GM12865 (cell line): ENCODE measurements at regions not wholly inside any gene's neighbourhood (a gene's known extent, or its start where the extent isn't known, plus 50 kb on each side); places are given as distances from the start of the nearest gene placed in this dataset.
A peak's percentile ranks its signal among the peaks of the same experiment; 100 is the strongest.

ENCODE experiments used
- DNase-seq: peaks from one replicate; pipeline ENCODE4 v3.0.0; 2010; ENCODE audit warnings: low read depth
- H3K4me3 ChIP-seq: 2 replicates; pipeline ENCODE4 v1.5.1; 2011; ENCODE audit warnings: mild to moderate bottlenecking, low read depth, low read length, control low read depth
- TF ChIP-seq, protein P1 (sequence below): IDR thresholded peaks from 2 replicates; pipeline ENCODE4 v1.5.1; 2011; ENCODE audit warnings: low read length, control low read depth, low read depth, inconsistent platforms; ENCODE audit not compliant: insufficient read depth; ENCODE audit errors: missing control alignments

DNA sequence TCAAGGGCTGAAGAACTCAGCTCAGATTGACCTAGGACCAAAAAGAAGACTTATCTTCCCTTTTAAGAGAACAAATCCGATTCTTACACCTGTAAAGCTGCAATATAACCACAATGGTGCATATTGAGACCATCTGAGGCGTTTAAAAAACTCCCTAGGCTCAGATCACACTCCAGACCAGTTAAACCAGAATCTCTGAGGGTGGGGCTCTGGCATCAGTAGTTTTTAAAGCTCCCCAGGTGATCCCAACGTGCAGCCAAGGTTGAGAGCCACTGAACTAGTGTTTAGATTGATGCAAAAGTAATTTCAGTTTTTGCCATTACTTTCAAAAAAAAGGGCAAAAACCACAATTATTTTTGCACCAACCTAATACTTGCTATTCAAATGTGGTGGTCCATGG is 73.9 kb upstream of the GPM6B start:
- DNase-seq: peak; percentile 2
- no peak overlapping the region for H3K4me3 ChIP-seq
- TF ChIP-seq, protein P1, sequence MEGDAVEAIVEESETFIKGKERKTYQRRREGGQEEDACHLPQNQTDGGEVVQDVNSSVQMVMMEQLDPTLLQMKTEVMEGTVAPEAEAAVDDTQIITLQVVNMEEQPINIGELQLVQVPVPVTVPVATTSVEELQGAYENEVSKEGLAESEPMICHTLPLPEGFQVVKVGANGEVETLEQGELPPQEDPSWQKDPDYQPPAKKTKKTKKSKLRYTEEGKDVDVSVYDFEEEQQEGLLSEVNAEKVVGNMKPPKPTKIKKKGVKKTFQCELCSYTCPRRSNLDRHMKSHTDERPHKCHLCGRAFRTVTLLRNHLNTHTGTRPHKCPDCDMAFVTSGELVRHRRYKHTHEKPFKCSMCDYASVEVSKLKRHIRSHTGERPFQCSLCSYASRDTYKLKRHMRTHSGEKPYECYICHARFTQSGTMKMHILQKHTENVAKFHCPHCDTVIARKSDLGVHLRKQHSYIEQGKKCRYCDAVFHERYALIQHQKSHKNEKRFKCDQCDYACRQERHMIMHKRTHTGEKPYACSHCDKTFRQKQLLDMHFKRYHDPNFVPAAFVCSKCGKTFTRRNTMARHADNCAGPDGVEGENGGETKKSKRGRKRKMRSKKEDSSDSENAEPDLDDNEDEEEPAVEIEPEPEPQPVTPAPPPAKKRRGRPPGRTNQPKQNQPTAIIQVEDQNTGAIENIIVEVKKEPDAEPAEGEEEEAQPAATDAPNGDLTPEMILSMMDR: no peak

DNA sequence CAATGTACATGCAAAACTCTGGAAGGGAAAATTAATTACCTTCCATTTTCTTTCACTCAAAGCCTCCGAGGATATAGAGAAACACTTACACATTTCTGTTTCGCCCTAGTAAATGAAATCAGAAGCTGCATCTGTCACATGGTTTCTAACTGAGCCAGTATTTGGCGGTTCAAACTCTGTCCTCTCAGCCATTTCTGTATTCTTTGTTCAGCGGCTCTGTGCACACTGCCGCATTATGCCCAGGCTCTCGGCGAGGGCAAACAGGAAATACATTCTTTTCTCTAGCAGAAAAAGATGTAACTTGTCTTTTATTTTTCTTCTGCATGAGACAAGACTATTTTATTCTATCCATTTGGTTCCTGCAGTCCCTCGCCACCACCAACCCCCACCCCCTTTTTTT is 71.4 kb upstream of the GPM6B start:
- DNase-seq: no peak
- H3K4me3 ChIP-seq: no peak overlapping the region
- TF ChIP-seq, protein P1: no peak

DNA sequence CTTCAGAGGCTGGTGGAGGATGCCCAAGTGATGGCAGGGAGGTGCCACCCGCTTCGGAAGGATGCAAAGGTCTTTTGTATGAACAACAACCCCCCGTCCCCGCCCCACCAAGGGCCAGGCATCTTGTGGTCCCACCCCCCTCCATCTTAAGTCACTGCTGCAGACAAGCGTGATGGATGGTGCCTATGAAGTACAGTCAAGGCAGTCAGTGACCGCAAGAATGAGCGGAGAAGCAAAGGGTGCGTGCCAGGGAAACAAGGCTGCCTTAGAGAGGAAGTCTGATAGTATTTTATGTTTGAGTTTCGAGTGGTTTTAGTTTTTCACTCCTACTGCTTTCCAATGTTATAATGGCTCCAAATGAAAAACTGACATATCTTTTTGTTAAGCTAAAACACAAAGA is 68.7 kb upstream of the GPM6B start:
- no peak overlapping the region for H3K4me3 ChIP-seq
- TF ChIP-seq, protein P1: no peak
- no peak for DNase-seq

DNA sequence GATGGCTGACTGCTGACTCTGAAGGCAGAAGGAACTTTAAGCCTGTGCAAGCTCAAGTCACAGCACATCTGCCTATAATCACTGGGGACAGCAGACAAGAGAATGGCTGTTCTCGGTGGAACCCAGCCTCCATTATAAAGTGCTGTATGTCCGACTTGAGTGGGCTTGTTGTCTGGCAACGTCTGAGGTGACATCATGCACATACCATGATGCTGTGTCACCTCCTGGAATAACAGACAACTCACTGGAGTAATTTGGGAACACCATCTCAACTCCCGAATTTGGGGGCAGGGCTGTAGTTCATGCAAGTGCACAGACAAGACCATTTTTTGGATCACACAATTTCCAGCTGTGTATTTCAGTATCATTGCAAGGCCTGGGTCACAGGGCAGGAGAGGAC is 59.8 kb upstream of the GPM6B start:
- DNase-seq: no peak
- TF ChIP-seq, protein P1: no peak
- H3K4me3 ChIP-seq: no peak overlapping the region

DNA sequence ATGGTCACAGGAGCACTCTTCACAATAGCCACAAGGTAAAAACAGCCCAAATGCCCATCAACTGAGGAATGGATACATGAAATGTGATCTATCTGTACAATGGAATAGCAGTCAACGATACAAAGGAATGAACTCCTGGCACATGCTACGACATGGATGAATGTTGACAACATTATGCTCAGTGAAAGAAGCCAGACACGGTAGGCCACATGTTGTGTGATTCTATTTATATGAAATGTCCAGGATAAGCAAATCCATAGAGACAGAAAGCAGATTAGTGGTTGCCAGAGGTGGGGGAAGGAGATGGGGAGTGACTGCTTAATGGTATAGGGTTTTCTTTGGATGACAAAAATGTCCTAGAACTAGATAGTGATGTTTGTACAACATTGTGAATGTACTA is 58.7 kb upstream of the GPM6B start:
- no peak for DNase-seq
- TF ChIP-seq, protein P1: no peak
- no peak overlapping the region for H3K4me3 ChIP-seq

DNA sequence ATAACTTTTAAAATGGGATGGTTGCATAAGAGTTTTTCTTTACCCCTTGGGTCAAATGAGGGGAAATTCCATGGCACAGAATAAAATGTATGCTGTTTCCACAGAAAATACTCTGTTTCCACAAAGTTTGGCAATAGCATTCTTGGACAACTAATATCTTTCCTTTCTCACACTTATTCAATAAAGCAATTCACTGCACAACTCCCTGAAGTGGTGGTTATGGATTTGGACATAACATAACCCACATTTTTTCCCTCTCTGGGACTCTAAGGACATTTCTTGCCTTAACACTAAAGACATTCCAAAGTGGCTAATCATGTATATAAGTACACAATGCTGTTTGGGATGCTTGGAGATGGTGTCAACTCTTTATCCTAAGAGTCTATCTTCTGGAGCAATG is 51.7 kb upstream of the GPM6B start:
- TF ChIP-seq, protein P1: no peak
- no peak for DNase-seq
- no peak overlapping the region for H3K4me3 ChIP-seq
